Omental fat pad (tissue), 3 donors: ENCODE measurements at regions not wholly inside any gene's neighbourhood (a gene's known extent, or its start where the extent isn't known, plus 50 kb on each side); places are given as distances from the start of the nearest gene placed in this dataset.

Experiments
- ATAC-seq: fragments of 150-250 bp; one replicate; pipeline ENCODE4 v1.9.1; 2016; ENCODE audit warnings: mild to moderate bottlenecking, moderate library complexity; ENCODE audit not compliant: low FRiP score
- DNase-seq: peaks from one replicate; pipeline ENCODE4 v3.0.0-alpha.2; 2019; ENCODE audit warnings: low spot score
- CTCF ChIP-seq, 3 donors: fragments of 450-650 bp; IDR thresholded peaks; one replicate each; pipeline ENCODE4 v1.5.1; 2016 to 2017; ENCODE audit warnings: antibody characterized with exemption in 3 of 3, mild to moderate bottlenecking in 3 of 3, moderate library complexity in 2 of 3

GRCh38 chr16:85358704-85359146 lies 246.5 kb upstream of the CIBAR2 start:
- ATAC-seq (no peak), DNase-seq (no peak)
- no peak for TF ChIP-seq CTCF (IDR thresholded peaks at IDR 0.05)

- ATAC-seq (no peak), DNase-seq (no peak)
- no peak for TF ChIP-seq CTCF (IDR thresholded peaks at IDR 0.05)
Measured at GRCh38 chr16:85359147-85359822, 247.0 kb upstream of the CIBAR2 start.

- TF ChIP-seq CTCF (IDR thresholded peaks at IDR 0.05) = no peak
- ATAC-seq (no peak), DNase-seq (no peak)
Measured at GRCh38 chr16:85360323-85361277, 248.3 kb upstream of the CIBAR2 start.

GRCh38 chr16:85361441-85362118 lies 249.3 kb upstream of the CIBAR2 start:
- DNase-seq (no peak), ATAC-seq (no peak)
- TF ChIP-seq CTCF (IDR thresholded peaks at IDR 0.05) = no peak

GRCh38 chr16:85362443-85362842 lies 250.2 kb upstream of the CIBAR2 start:
- TF ChIP-seq CTCF (IDR thresholded peaks at IDR 0.05) = no peak
- DNase-seq = no peak
- ATAC-seq = no peak

- no peak for DNase-seq
- ATAC-seq = no peak
- no peak for TF ChIP-seq CTCF (IDR thresholded peaks at IDR 0.05)
Measured at GRCh38 chr16:85363427-85363826, 249.7 kb upstream of the GSE1 start.
